ENCODE measurements at regions not wholly inside any gene's neighbourhood (a gene's known extent, or its start where the extent isn't known, plus 50 kb on each side); places are given as distances from the start of the nearest gene placed in this dataset.
"Not testable (repeated sequence)": the region's sequence is repeated elsewhere in the genome, so short reads cannot be mapped to it uniquely, and the experiment has no call there.

DNA sequence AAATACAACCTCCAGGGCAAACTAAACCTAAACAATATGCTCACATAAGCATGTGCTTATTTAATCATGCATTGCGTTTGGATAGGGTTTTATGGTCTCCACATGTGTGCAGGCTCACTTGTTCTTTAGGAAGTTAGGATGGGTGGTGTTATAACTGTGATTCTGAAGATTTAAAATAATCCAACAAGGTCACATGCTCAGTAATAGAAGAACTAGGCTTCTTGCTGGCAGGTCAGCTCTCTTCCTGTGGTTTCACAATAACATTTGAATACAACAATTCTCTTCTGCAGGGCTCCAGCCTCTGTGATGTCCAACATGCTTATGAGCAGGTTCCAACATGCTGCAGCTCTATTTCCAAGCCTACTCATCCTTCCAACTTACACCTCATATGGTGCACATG, 84.0 kb downstream of the MYL12B start:
- H3K9me3 ChIP-seq (ENCODE audit: control insufficient read depth, insufficient read depth, low read length) = no peaks in the 10 kb centered on the region
- no peak overlapping the region for H3K4me3 ChIP-seq (ENCODE audit: low read depth, low read length)
- no peak overlapping the region for H3K9ac ChIP-seq (ENCODE audit: low read depth, low read length)
- no peaks in the 10 kb centered on the region for H3K27me3 ChIP-seq (ENCODE audit: control insufficient read depth, insufficient read depth, low read length)
- H3K36me3 ChIP-seq (ENCODE audit: control insufficient read depth, insufficient read depth, low read length) = no peaks in the 10 kb centered on the region
- peaks cover 9% of the 10 kb centered on the region for H3K4me1 ChIP-seq (ENCODE audit: control insufficient read depth, insufficient read depth, low read length)
- H3K27ac ChIP-seq (ENCODE audit: low read depth, low read length) = no peak overlapping the region

DNA sequence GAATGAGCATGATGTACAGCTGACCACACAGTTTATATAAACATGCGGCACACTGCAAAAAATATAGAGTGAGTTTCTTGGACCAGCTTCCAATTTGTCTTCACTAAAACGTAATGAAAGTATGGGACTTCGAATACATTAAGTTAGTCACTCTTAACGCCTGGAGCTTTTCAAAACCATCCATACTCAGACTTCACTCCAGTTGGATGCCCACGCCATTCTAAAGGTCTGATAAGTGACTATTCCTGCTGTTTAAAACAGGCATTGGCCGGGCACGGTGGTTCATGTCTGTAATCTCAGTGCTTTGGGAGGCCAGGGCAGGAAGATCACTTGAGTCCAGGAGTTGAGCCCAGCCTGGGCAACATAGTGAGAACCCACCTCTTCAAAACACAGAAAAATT, 84.6 kb downstream of the MYL12B start:
- no peak overlapping the region for H3K27ac ChIP-seq (ENCODE audit: low read depth, low read length)
- H3K9ac ChIP-seq (ENCODE audit: low read depth, low read length) = no peak overlapping the region
- no peak overlapping the region for H3K4me3 ChIP-seq (ENCODE audit: low read depth, low read length)
- peaks cover 11% of the 10 kb centered on the region for H3K4me1 ChIP-seq (ENCODE audit: control insufficient read depth, insufficient read depth, low read length)
- no peaks in the 10 kb centered on the region for H3K9me3 ChIP-seq (ENCODE audit: control insufficient read depth, insufficient read depth, low read length)
- H3K36me3 ChIP-seq (ENCODE audit: control insufficient read depth, insufficient read depth, low read length) = no peaks in the 10 kb centered on the region
- no peaks in the 10 kb centered on the region for H3K27me3 ChIP-seq (ENCODE audit: control insufficient read depth, insufficient read depth, low read length)

GRCh38 chr18:3347286-3347803, 85.4 kb downstream of the MYL12B start:
- Histone ChIP-seq H3K4me1 (ENCODE audit: control insufficient read depth, insufficient read depth, low read length) (peaks cover 12% of the 10 kb centered on the region), H3K4me3 (ENCODE audit: low read depth, low read length) (no peak overlapping the region), H3K9me3 (ENCODE audit: control insufficient read depth, insufficient read depth, low read length) (no peaks in the 10 kb centered on the region), H3K9ac (ENCODE audit: low read depth, low read length) (no peak overlapping the region), H3K27ac (ENCODE audit: low read depth, low read length) (no peak overlapping the region), H3K36me3 (ENCODE audit: control insufficient read depth, insufficient read depth, low read length) (no peaks in the 10 kb centered on the region), H3K27me3 (ENCODE audit: control insufficient read depth, insufficient read depth, low read length) (no peaks in the 10 kb centered on the region)

DNA sequence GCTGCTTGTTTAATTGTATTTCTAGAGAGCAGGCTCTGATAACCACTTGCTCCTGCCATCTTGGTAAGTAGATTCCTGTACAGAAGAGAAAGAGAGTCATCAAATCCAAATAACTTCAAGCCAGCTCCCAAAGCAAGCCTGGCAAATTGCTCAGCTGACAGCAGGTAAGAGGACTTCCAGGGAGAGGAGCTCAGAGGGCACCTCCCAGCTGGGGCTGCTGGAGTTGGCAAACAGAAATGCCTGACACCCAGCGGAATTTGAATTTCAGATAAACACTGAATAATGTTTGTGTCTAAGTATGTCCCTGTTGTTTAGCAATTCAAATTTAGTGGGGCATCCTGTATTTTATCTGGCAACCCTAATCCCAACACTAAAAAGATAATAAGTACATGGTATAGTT, 86.2 kb downstream of the MYL12B start:
- Histone ChIP-seq H3K4me3 (ENCODE audit: low read depth, low read length) (no peak overlapping the region), H3K9me3 (ENCODE audit: control insufficient read depth, insufficient read depth, low read length) (no peaks in the 10 kb centered on the region), H3K4me1 (ENCODE audit: control insufficient read depth, insufficient read depth, low read length) (peaks cover 12% of the 10 kb centered on the region), H3K36me3 (ENCODE audit: control insufficient read depth, insufficient read depth, low read length) (no peaks in the 10 kb centered on the region), H3K27ac (ENCODE audit: low read depth, low read length) (no peak overlapping the region), H3K9ac (ENCODE audit: low read depth, low read length) (no peak overlapping the region), H3K27me3 (ENCODE audit: control insufficient read depth, insufficient read depth, low read length) (no peaks in the 10 kb centered on the region)

DNA sequence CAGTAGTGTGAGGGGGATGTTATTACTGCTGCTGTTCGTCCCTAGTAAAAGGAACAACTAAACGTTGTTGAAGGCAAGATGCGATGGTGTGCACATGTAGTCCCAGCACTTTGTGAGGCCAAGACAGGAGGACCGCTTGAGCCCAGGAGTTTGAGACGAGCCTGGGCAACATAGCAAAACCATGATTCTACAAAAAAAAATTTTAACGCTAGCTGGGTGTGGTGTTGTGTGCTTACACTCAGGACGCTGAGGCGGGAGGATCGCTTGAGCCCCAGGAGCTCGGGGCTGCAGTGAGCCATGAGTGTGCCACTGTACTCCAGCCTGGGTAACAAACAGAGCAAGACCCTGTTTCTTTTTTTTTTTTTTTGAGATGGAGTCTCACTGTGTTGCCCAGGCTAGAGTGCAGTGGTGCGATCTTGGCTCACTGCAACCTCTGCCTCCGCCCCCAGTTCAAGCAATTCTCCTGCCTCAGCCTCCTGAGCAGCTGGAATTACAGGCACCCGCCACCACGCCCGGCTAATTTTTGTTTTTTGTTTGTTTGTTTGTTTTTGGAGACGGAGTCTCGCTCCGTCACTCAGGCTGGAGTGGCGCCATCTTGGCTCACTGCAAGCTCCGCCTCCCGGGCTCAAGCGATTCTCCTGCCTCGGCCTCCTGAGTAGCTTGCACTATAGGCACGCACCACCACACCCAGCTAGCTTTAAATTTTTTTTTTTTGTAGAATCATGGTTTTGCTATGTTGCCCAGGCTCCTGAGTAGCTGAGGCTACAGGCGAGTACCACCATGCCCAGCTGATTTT, 87.3 kb downstream of the MYL12B start:
- not testable (repeated sequence) for H3K9me3 ChIP-seq (ENCODE audit: control insufficient read depth, insufficient read depth, low read length); H3K27me3 ChIP-seq (ENCODE audit: control insufficient read depth, insufficient read depth, low read length); H3K36me3 ChIP-seq (ENCODE audit: control insufficient read depth, insufficient read depth, low read length); H3K4me3 ChIP-seq (ENCODE audit: low read depth, low read length); H3K9ac ChIP-seq (ENCODE audit: low read depth, low read length); H3K27ac ChIP-seq (ENCODE audit: low read depth, low read length)
- H3K4me1 ChIP-seq (ENCODE audit: control insufficient read depth, insufficient read depth, low read length) = peaks cover 12% of the 10 kb centered on the region

GRCh38 chr18:3350021-3350420, 88.1 kb downstream of the MYL12B start:
- no peak overlapping the region for H3K4me3 ChIP-seq (ENCODE audit: low read depth, low read length)
- no peaks in the 10 kb centered on the region for H3K9me3 ChIP-seq (ENCODE audit: control insufficient read depth, insufficient read depth, low read length)
- H3K4me1 ChIP-seq (ENCODE audit: control insufficient read depth, insufficient read depth, low read length) = peaks cover 12% of the 10 kb centered on the region
- H3K9ac ChIP-seq (ENCODE audit: low read depth, low read length) = no peak overlapping the region
- no peaks in the 10 kb centered on the region for H3K27me3 ChIP-seq (ENCODE audit: control insufficient read depth, insufficient read depth, low read length)
- no peak overlapping the region for H3K27ac ChIP-seq (ENCODE audit: low read depth, low read length)
- H3K36me3 ChIP-seq (ENCODE audit: control insufficient read depth, insufficient read depth, low read length) = no peaks in the 10 kb centered on the region

GRCh38 chr18:3350566-3351527, 88.9 kb downstream of the MYL12B start:
- Histone ChIP-seq H3K27me3 (ENCODE audit: control insufficient read depth, insufficient read depth, low read length) (no peaks in the 10 kb centered on the region), H3K27ac (ENCODE audit: low read depth, low read length) (peak overlapping the region; percentile 32)

DNA sequence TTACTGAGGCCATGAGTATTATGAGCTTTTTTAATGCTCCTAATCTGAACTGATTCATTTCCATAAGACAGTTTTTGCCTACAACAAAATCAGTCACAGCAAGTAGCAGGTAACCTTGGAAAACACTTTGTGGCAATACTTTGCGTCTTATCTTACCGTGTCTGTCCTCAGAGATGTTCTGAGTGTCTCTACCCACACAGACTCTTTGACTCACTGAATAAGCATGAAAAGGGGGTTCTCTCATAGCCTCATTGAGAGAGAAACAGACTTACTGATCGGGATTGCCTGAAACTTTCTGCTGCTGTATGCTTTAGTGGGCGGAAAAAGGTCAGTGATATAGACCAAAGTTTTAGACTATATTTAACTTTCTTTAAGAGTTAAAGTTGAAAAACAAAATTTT, 92.6 kb downstream of the MYL12B start:
- no peaks in the 10 kb centered on the region for H3K36me3 ChIP-seq (ENCODE audit: control insufficient read depth, insufficient read depth, low read length)

More at GRCh38 chr18:3350566-3351527, 88.9 kb downstream of the MYL12B start:
- no peaks in the 10 kb centered on the region for H3K36me3 ChIP-seq (ENCODE audit: control insufficient read depth, insufficient read depth, low read length)
- H3K9me3 ChIP-seq (ENCODE audit: control insufficient read depth, insufficient read depth, low read length) = no peaks in the 10 kb centered on the region
- H3K9ac ChIP-seq (ENCODE audit: low read depth, low read length) = no peak overlapping the region
- H3K4me1 ChIP-seq (ENCODE audit: control insufficient read depth, insufficient read depth, low read length) = peaks cover 12% of the 10 kb centered on the region
- H3K4me3 ChIP-seq (ENCODE audit: low read depth, low read length) = no peak overlapping the region

GRCh38 chr18:3356614-3357013, 93.4 kb upstream of the TGIF1 start:
- Histone ChIP-seq H3K27ac (ENCODE audit: low read depth, low read length) (no peak overlapping the region), H3K36me3 (ENCODE audit: control insufficient read depth, insufficient read depth, low read length) (no peaks in the 10 kb centered on the region), H3K27me3 (ENCODE audit: control insufficient read depth, insufficient read depth, low read length) (no peaks in the 10 kb centered on the region), H3K4me3 (ENCODE audit: low read depth, low read length) (no peak overlapping the region), H3K9me3 (ENCODE audit: control insufficient read depth, insufficient read depth, low read length) (no peaks in the 10 kb centered on the region), H3K9ac (ENCODE audit: low read depth, low read length) (no peak overlapping the region), H3K4me1 (ENCODE audit: control insufficient read depth, insufficient read depth, low read length) (0 out of 2 replicates have a peak, but pooled peaks cover 5% of the 10 kb centered on the region)

More for the DNA sequence above, 92.6 kb downstream of the MYL12B start:
- H3K4me1 ChIP-seq (ENCODE audit: control insufficient read depth, insufficient read depth, low read length) = peaks cover 12% of the 10 kb centered on the region
- H3K9ac ChIP-seq (ENCODE audit: low read depth, low read length) = no peak overlapping the region
- H3K27ac ChIP-seq (ENCODE audit: low read depth, low read length) = no peak overlapping the region
- H3K4me3 ChIP-seq (ENCODE audit: low read depth, low read length) = no peak overlapping the region
- no peaks in the 10 kb centered on the region for H3K9me3 ChIP-seq (ENCODE audit: control insufficient read depth, insufficient read depth, low read length)
- no peaks in the 10 kb centered on the region for H3K27me3 ChIP-seq (ENCODE audit: control insufficient read depth, insufficient read depth, low read length)

DNA sequence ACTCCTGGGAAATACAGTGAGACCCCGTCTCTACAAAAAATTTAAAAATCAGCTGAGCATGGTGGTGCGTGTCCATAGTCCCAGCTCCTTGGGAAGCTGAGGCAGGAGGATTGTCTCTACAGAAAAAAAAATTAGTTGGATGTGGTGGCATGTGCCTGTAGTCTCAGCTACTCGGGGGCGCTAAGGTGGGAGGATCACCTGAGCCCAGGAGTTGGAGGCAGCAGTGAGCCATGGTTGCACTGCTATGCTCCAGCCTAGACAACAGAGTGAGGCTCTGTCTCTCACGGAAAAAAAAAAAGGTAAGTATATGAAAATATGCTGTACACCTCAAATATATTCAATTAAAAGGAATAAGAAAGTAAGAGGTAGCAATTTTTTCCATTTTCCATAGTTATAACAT, 92.5 kb upstream of the TGIF1 start:
- Histone ChIP-seq H3K9ac (ENCODE audit: low read depth, low read length) (no peak overlapping the region), H3K4me1 (ENCODE audit: control insufficient read depth, insufficient read depth, low read length) (0 out of 2 replicates have a peak, but pooled peaks cover 5% of the 10 kb centered on the region), H3K36me3 (ENCODE audit: control insufficient read depth, insufficient read depth, low read length) (no peaks in the 10 kb centered on the region), H3K27ac (ENCODE audit: low read depth, low read length) (no peak overlapping the region), H3K27me3 (ENCODE audit: control insufficient read depth, insufficient read depth, low read length) (no peaks in the 10 kb centered on the region), H3K4me3 (ENCODE audit: low read depth, low read length) (no peak overlapping the region), H3K9me3 (ENCODE audit: control insufficient read depth, insufficient read depth, low read length) (no peaks in the 10 kb centered on the region)

DNA sequence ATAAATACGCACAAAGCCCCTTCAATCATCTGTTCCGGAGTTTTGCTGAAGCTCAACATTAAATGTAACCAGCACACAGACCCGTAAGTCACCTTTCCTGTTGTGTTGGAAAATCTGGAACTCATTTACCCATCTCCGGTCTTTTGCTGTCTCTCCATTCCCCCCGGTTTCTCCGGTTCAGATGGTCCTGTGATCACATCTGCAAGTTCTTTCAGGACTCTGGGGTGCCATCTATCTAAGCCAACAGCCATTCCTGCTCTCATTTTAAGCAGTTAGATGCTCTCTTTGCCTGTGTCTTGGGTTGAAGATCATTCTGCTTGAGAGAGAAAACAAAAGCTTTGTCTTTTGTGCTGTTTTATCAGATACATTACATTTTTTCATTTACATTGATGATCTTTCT, 91.7 kb upstream of the TGIF1 start:
- H3K4me1 ChIP-seq (ENCODE audit: control insufficient read depth, insufficient read depth, low read length) = 0 out of 2 replicates have a peak, but pooled peaks cover 5% of the 10 kb centered on the region
- no peak overlapping the region for H3K27ac ChIP-seq (ENCODE audit: low read depth, low read length)
- H3K9me3 ChIP-seq (ENCODE audit: control insufficient read depth, insufficient read depth, low read length) = no peaks in the 10 kb centered on the region
- H3K9ac ChIP-seq (ENCODE audit: low read depth, low read length) = no peak overlapping the region
- no peak overlapping the region for H3K4me3 ChIP-seq (ENCODE audit: low read depth, low read length)
- no peaks in the 10 kb centered on the region for H3K27me3 ChIP-seq (ENCODE audit: control insufficient read depth, insufficient read depth, low read length)
- H3K36me3 ChIP-seq (ENCODE audit: control insufficient read depth, insufficient read depth, low read length) = no peaks in the 10 kb centered on the region
